Hematopoietic multipotent progenitor cell (in vitro differentiated cells): ENCODE measurements at regions not wholly inside any gene's neighbourhood (a gene's known extent, or its start where the extent isn't known, plus 50 kb on each side); places are given as distances from the start of the nearest gene placed in this dataset.

Experiments used
- DNase-seq, 3 donors: peaks; one replicate each; pipeline ENCODE4 v3.0.0-alpha.2; 2011 to 2015; ENCODE audit warnings: low read depth in 2 of 3, low spot score in 2 of 3

GRCh38 chr18:56240405-56240804, 398.0 kb downstream of the TXNL1 start:
- no peak for DNase-seq

- DNase-seq = no peak
These were observed 399.8 kb downstream of the TXNL1 start for GRCh38 chr18:56238576-56238975.

- peak in 2 of 3 donors; percentile 63 to 90 for DNase-seq
These were observed 402.8 kb downstream of the TXNL1 start for GRCh38 chr18:56235481-56236013.

- peak in 2 of 3 donors; percentile 7 to 38 for DNase-seq
These were observed 403.3 kb downstream of the TXNL1 start for GRCh38 chr18:56235071-56235470.

GRCh38 chr18:56233595-56233994, 404.8 kb downstream of the TXNL1 start:
- no peak for DNase-seq

- DNase-seq = no peak
These were observed 412.4 kb downstream of the TXNL1 start for GRCh38 chr18:56226025-56226424.

GRCh38 chr18:56224669-56225561, 413.5 kb downstream of the TXNL1 start:
- DNase-seq = no peak

- DNase-seq = no peak
These were observed 417.0 kb downstream of the TXNL1 start for GRCh38 chr18:56221195-56222065.

GRCh38 chr18:56217406-56217805, 421.0 kb downstream of the TXNL1 start:
- no peak for DNase-seq

GRCh38 chr18:56214706-56215105, 423.7 kb downstream of the TXNL1 start:
- no peak for DNase-seq

- DNase-seq = no peak
These were observed 427.9 kb downstream of the TXNL1 start for GRCh38 chr18:56210520-56210919.

- DNase-seq = no peak
These were observed 430.4 kb downstream of the TXNL1 start for GRCh38 chr18:56207989-56208388.

- no peak for DNase-seq
These were observed 434.3 kb downstream of the TXNL1 start for GRCh38 chr18:56204052-56204451.

- DNase-seq = no peak
These were observed 435.7 kb downstream of the TXNL1 start for GRCh38 chr18:56202678-56203077.

- DNase-seq = no peak
These were observed 437.9 kb downstream of the TXNL1 start for GRCh38 chr18:56200381-56200911.

GRCh38 chr18:56199580-56200330, 438.6 kb downstream of the TXNL1 start:
- no peak for DNase-seq

GRCh38 chr18:56197241-56197859, 441.0 kb downstream of the TXNL1 start:
- no peak for DNase-seq

- no peak for DNase-seq
These were observed 441.7 kb downstream of the TXNL1 start for GRCh38 chr18:56196495-56197225.

GRCh38 chr18:56191334-56191733, 447.1 kb downstream of the TXNL1 start:
- no peak for DNase-seq
